ENCODE measurements at regions not wholly inside any gene's neighbourhood (a gene's known extent, or its start where the extent isn't known, plus 50 kb on each side); places are given as distances from the start of the nearest gene placed in this dataset.

GRCh38 chr15:35145336-35145735 is 60.2 kb upstream of the NANOGP8 start:
- Mint-ChIP-seq H3K4me3 (ENCODE audit: unreplicated experiment) (no peak overlapping the region), H3K27ac (ENCODE audit: unreplicated experiment) (no peak overlapping the region), H3K9me3 (ENCODE audit: unreplicated experiment) (no peaks in the 10 kb centered on the region), H3K27me3 (ENCODE audit: unreplicated experiment) (no peaks in the 10 kb centered on the region), H3K4me1 (ENCODE audit: unreplicated experiment) (peaks cover 18% of the 10 kb centered on the region), H3K36me3 (ENCODE audit: unreplicated experiment) (no peaks in the 10 kb centered on the region)
- DNase-seq (ENCODE audit: extremely low spot score, unreplicated experiment): no peak
- no peak for TF ChIP-seq CTCF (IDR thresholded peaks at IDR 0.05)

- no peak for TF ChIP-seq CTCF (IDR thresholded peaks at IDR 0.05)
- Mint-ChIP-seq H3K27me3 (ENCODE audit: unreplicated experiment) (no peaks in the 10 kb centered on the region), H3K9me3 (ENCODE audit: unreplicated experiment) (no peaks in the 10 kb centered on the region), H3K27ac (ENCODE audit: unreplicated experiment) (peak overlapping the region; percentile 69), H3K4me1 (ENCODE audit: unreplicated experiment) (peaks cover 18% of the 10 kb centered on the region), H3K4me3 (ENCODE audit: unreplicated experiment) (no peak overlapping the region), H3K36me3 (ENCODE audit: unreplicated experiment) (no peaks in the 10 kb centered on the region)
- no peak for DNase-seq (ENCODE audit: extremely low spot score, unreplicated experiment)
Measured at GRCh38 chr15:35142578-35142977, 57.5 kb upstream of the NANOGP8 start.

- no peaks in the 10 kb centered on the region for H3K36me3 Mint-ChIP-seq (ENCODE audit: unreplicated experiment)
- no peaks in the 10 kb centered on the region for H3K9me3 Mint-ChIP-seq (ENCODE audit: unreplicated experiment)
- no peaks in the 10 kb centered on the region for H3K27me3 Mint-ChIP-seq (ENCODE audit: unreplicated experiment)
- peaks cover 18% of the 10 kb centered on the region for H3K4me1 Mint-ChIP-seq (ENCODE audit: unreplicated experiment)
- TF ChIP-seq CTCF (IDR thresholded peaks at IDR 0.05): no peak
- H3K4me3 Mint-ChIP-seq (ENCODE audit: unreplicated experiment): no peak overlapping the region
- no peak for DNase-seq (ENCODE audit: extremely low spot score, unreplicated experiment)
- peak overlapping the region; percentile 69 for H3K27ac Mint-ChIP-seq (ENCODE audit: unreplicated experiment)
Measured at GRCh38 chr15:35141743-35142471, 56.8 kb upstream of the NANOGP8 start.

- Mint-ChIP-seq H3K9me3 (ENCODE audit: unreplicated experiment) (no peaks in the 10 kb centered on the region), H3K4me3 (ENCODE audit: unreplicated experiment) (no peak overlapping the region), H3K36me3 (ENCODE audit: unreplicated experiment) (no peaks in the 10 kb centered on the region), H3K27ac (ENCODE audit: unreplicated experiment) (no peak overlapping the region), H3K27me3 (ENCODE audit: unreplicated experiment) (no peaks in the 10 kb centered on the region), H3K4me1 (ENCODE audit: unreplicated experiment) (peaks cover 18% of the 10 kb centered on the region)
- no peak for DNase-seq (ENCODE audit: extremely low spot score, unreplicated experiment)
- TF ChIP-seq CTCF (IDR thresholded peaks at IDR 0.05): no peak
Measured at GRCh38 chr15:35139822-35140221, 54.7 kb upstream of the NANOGP8 start.

- Mint-ChIP-seq H3K9me3 (ENCODE audit: unreplicated experiment) (peaks cover under 1% of the 10 kb centered on the region), H3K36me3 (ENCODE audit: unreplicated experiment) (no peaks in the 10 kb centered on the region), H3K27ac (ENCODE audit: unreplicated experiment) (no peak overlapping the region), H3K4me1 (ENCODE audit: unreplicated experiment) (peaks cover 10% of the 10 kb centered on the region), H3K4me3 (ENCODE audit: unreplicated experiment) (no peak overlapping the region), H3K27me3 (ENCODE audit: unreplicated experiment) (no peaks in the 10 kb centered on the region)
- DNase-seq (ENCODE audit: extremely low spot score, unreplicated experiment): no peak
- no peak for TF ChIP-seq CTCF (IDR thresholded peaks at IDR 0.05)
Measured at GRCh38 chr15:35137190-35137574, 52.1 kb upstream of the NANOGP8 start.

Measured in osteocyte (in vitro differentiated cells).